Sigmoid colon (tissue), 3 donors: ENCODE measurements at regions not wholly inside any gene's neighbourhood (a gene's known extent, or its start where the extent isn't known, plus 50 kb on each side); places are given as distances from the start of the nearest gene placed in this dataset.

Source experiments
- CTCF ChIP-seq, 4 experiments: fragments of 450-650 bp in 3 of 4; fragments of 200-600 bp in 1 of 4; IDR thresholded peaks; one replicate each; pipeline ENCODE4 v1.5.1; 2016 to 2019; ENCODE audit warnings: antibody characterized with exemption in 4 of 4, mild to moderate bottlenecking in 3 of 4, moderate library complexity in 2 of 4
- POLR2A ChIP-seq, 2 donors: fragments of 450-650 bp; IDR thresholded peaks; one replicate each; pipeline ENCODE4 v1.6.1; 2016; ENCODE audit warnings: antibody characterized with exemption in 2 of 2, mild to moderate bottlenecking in 2 of 2, moderate library complexity in 2 of 2

DNA sequence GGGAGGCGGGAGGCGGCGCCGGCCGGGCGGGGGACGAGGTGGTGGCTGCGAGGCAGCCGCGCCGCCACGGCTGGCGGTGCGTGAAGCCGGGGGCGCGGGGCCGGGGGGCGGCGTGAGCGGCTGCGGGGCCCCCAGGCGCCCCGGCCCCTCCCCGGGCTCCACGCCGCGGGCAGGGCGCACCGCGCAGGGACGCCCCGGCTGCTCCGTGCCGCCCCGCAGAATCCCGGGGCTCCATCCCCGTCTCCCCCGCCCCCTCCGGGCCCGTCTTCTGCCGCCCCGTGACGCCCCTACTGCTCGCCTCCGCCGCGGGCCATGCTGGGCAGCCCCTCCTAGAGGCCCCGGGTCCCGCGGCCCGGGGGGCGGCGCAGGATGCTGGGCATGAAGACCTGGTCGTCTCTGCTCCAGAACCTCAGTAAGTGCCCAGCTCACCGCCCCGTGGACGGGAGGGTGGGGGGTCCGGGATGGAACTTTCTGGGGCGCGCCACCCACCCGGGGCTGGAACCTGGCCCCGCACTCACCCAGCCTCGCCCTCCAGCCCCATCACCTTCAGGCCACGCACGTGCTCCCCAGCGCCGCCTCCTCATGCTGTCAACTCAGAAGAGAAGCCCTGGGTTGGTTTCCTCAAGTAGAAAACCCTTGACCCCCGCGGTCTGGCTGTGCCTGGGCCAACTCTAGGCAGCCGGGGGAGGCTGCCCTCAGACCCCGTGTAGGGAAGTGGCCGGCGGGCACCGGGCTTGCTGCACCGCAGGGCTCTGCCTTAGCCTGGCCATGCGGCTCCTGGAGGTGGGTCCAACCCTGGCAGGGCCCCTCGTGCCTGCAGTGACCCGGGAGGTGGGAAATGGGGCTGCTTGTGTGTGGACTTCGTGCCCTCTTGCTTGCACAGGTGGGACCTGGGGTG, 150.2 kb upstream of the GSE1 start:
- TF ChIP-seq CTCF (IDR thresholded peaks at IDR 0.05) (no peak), POLR2A (IDR thresholded peaks at IDR 0.05) (no peak)
